Esophagus squamous epithelium (tissue), 4 donors: ENCODE measurements at regions not wholly inside any gene's neighbourhood (a gene's known extent, or its start where the extent isn't known, plus 50 kb on each side); places are given as distances from the start of the nearest gene placed in this dataset.

Source experiments
- CTCF ChIP-seq, 6 experiments: fragments of 450-650 bp in 4 of 6; fragments of 200-600 bp in 2 of 6; sonication (generic) in 2 of 6; IDR thresholded peaks; one replicate each; pipeline ENCODE4 v1.5.1; 2016 to 2019; ENCODE audit warnings: antibody characterized with exemption in 6 of 6, mild to moderate bottlenecking in 4 of 6, moderate library complexity in 4 of 6
- POLR2A ChIP-seq, 4 donors: fragments of 450-650 bp; IDR thresholded peaks; one replicate each; pipeline ENCODE4 v1.6.1; 2017; ENCODE audit warnings: antibody characterized with exemption in 4 of 4, mild to moderate bottlenecking in 4 of 4, moderate library complexity in 3 of 4

- TF ChIP-seq CTCF (IDR thresholded peaks at IDR 0.05), result no peak
- no peak for TF ChIP-seq POLR2A (IDR thresholded peaks at IDR 0.05)
Measured at GRCh38 chr10:2329082-2329481, 591.8 kb upstream of the ADARB2 start.
